ENCODE measurements at regions not wholly inside any gene's neighbourhood (a gene's known extent, or its start where the extent isn't known, plus 50 kb on each side); places are given as distances from the start of the nearest gene placed in this dataset.
"Not testable (repeated sequence)": the region's sequence is repeated elsewhere in the genome, so short reads cannot be mapped to it uniquely, and the experiment has no call there.

DNA sequence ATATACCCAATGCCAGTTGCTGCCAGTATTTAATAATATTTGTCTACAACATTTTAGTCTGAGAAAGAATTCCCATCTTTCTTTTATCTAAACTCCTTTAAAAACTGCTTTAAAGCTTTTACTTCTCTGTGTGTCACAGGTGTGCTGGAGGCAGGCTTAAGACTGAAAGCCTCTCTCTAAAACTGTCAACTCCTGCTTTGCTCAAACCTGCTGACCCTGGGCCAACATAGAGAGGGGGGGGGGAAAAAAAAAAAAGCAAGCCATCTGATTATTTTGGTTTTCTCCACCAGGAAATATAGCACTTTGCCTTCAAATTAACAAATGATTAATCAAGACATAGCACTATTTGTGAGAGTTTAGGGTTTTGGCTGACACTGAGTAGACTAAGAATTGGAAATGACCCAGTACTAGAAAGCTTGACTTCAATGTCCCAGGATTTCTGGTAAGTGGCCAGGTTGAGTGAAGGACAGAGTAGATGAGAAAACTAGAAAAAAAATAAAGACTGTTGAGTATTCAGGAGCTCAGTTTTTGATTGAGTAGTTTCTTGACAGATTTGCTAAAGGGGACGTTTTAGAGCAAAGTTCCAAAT lies 357.0 kb upstream of the FLRT2 start:
- no peak for DNase-seq

DNA sequence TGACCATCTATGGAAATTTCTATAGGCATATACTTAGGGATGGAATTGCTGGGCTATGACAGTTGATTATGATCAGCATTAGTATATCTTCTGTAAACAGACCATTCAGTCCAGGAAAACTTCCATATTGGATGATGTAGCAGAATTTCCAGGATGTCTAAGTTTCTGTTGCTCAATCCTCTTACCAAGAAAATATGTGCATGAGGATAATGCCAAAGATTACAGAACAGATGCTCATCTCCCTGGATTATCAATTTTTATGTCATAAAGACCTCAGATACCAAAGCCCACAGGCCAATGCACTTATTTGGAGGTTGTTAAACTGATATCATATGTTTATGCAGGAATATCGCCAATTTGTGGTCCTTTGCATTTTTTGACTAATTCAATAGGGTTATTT lies 354.4 kb upstream of the FLRT2 start:
- no peak for DNase-seq

- no peak for DNase-seq
Observed at GRCh38 chr14:85178864-85179263, 351.1 kb upstream of the FLRT2 start.

DNA sequence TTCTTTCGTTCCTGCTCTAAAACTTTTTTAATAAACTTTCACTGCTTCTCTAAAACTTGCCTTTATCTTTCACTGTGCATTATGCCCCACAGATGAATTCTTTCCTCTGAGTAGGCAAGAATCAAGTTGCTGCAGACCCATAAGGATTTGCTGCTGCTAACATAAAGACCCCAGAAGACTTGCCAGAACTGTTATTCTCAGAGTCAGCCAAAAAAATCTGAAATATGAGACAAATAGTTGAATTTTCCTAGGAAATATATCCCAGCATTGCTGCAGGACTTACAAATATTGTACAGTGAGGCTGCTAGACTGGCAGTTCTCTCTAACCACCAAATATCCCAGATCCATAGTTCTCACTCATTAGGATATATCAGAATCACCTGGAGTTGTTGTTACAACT lies 349.1 kb upstream of the FLRT2 start:
- no peak for DNase-seq

DNA sequence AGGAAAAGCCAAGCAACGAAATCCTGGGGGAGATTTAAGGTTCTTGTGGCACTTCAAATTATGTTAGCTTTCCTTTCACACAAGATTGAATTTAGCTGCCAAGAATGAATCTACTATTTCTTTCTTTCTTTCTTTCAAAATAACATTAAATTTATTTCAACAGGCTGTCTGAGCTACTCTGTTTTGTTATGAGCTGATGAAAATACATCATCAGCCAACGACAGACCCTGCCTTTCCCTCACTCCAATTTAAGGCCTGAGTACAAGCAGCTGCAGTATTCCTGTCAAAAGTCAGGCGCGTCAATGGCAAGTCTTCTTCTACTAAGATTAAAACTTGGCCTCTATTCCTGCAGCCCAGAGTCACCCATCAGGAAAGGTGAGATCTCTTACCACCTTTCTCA lies 347.7 kb upstream of the FLRT2 start:
- DNase-seq = no peak

- DNase-seq = no peak
Observed at GRCh38 chr14:85186082-85186481, 343.9 kb upstream of the FLRT2 start.

DNA sequence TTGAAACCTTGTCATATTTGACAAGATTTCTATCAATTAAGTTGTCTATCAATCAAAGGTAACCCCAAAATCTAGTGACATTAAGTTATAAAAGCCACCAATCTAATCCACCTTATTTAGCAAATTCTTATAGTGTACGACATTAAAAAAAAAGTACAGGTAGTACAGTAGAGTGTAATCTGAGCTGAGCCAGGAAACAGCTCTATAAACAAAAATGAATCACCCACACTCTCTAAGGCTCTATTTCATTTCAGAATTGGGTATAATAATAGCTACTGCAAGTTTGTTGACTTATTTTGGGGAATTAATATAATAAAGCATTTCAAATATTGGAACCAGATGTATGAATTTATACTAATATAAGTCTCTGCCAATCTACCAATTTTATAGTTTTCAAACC lies 342.4 kb upstream of the FLRT2 start:
- no peak for DNase-seq

DNA sequence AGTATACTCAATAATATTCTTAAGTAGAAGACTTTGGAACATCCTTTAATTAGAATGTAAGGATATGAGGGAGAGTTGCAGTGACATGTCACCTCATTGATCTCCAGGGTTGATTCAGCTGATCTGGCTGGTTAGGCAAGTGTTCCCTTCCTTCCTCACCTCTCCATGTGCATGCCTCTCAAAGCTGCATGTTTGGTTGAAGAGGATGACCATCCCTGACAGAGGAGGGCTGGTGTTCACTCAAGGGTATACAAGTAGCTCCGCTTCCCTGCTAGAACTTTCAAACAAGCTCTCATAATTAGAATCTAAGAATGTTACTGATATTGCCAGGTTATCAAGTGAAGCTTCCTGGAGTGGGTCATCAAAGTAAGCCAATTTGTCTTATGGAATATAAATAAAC lies 341.1 kb upstream of the FLRT2 start:
- no peak for DNase-seq

- DNase-seq = not testable (repeated sequence)
Observed at GRCh38 chr14:85189253-85189652, 340.7 kb upstream of the FLRT2 start.

GRCh38 chr14:85190251-85190650 lies 339.7 kb upstream of the FLRT2 start:
- no peak for DNase-seq

DNA sequence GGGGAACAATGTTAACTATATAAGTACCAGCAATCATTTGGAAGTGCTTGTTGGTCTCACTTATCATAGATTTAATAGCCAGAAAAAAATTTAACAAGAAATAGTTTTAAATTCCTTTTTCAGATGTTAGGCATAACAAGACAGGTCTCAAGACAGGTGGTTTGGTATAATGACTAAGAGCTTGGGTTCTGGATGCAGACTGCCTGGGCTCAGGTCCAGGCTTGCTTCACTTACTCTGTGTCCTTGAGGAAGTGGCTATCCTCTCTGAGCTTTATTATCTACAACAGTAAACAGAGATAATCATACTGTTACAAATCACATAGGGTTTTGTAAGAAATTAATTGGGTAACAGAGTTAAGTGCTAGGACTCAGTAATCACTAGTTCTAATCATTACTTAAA lies 338.0 kb upstream of the FLRT2 start:
- DNase-seq = no peak

- DNase-seq = no peak
Observed at GRCh38 chr14:85195872-85196477, 334.0 kb upstream of the FLRT2 start.

- DNase-seq = no peak
Observed at GRCh38 chr14:85198001-85198400, 331.9 kb upstream of the FLRT2 start.

DNA sequence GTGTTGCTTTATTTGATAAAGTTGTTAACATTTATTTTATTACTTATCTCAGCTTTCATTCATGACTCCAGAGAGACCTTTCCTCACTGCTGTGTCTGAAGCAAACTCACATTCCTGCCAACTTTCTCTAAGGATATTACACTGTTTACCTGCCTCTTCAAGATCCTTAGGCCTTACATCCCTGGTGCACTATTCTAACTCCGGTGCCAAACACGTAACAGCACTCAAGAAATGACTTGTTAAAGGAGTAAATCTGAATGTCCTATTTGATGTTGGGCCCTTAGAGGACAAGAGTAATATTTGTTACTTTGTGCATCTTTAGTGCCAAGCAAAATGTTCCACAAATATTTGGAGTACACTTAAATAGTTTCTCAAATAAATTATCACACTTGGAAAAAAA lies 324.1 kb upstream of the FLRT2 start:
- DNase-seq = no peak

- no peak for DNase-seq
Observed at GRCh38 chr14:85214471-85214870, 315.5 kb upstream of the FLRT2 start.

- no peak for DNase-seq
Observed at GRCh38 chr14:85217412-85217811, 312.5 kb upstream of the FLRT2 start.

DNA sequence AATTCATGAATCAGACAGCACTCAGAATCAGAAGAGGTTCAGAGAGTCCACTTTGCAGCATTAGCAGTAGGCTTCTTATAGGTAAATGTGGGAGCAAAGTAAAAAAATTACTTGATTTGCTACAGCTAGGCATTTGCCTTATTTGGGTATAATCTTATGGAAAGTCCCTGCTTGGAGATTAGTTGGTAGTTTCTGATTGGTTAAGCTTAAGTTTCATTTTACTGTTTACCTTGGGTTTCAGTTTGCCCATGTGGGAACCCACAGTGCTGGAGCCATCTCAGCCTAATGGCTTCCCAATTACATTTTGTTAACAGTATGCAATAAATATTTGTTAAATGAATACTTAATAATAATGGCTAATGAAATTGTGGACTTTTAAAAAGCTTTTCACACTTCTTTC lies 311.0 kb upstream of the FLRT2 start:
- DNase-seq = no peak

DNA sequence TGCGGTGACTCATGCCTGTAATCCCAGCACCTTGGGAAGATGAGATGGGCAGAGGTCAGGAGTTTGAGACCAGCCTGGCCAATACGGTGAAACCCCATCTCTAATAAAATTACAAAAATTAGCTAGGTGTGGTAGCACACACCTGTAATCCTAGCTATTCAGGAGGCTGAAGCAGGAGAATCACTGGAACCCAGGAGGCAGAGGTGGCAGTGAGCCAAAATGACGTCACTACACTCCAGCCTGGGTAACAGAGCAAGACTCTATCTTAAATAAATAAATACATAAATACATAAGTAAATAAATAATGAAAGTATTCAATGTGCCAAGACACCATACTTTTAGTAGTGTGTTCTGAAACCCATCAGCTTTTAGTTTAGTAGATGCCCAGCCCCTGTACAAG lies 308.1 kb upstream of the FLRT2 start:
- no peak for DNase-seq

DNA sequence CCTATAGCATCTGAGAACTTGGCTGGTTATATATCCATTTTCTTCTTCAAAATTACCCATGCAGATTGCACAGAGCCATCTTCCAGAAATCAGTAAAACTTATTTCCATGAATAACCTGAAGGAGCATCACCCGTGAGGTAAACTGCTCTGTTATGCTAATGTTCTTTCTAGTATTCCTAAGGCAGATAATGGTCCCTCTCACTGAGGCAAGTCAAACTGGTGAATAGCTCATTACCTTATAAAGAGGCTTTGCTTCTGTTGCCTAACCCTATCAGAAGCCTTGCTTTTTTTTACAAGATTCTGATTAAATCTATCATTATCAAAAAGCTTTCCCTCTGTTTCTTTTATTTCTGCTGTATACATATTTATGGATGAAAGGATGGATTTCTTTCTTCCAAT lies 307.6 kb upstream of the FLRT2 start:
- no peak for DNase-seq

DNA sequence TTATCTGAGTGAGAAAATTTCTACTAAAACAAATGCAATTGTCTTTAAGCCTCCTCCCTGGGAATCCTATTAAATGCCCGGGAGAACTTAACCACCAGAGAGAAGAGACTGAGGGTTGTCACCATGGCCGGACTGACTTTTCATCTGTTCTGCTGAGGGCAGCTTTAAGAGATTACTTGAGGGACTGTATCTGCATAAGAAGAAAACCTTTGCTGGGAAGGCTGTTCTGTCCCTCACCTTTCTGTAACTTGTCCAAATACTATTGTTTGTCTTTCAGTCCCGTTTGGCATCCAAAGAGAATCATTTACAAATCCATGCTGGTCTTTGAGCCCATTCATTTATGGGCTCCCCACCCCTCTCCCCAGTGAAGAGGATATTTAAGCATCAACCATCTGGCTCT lies 306.3 kb upstream of the FLRT2 start:
- no peak for DNase-seq

DNA sequence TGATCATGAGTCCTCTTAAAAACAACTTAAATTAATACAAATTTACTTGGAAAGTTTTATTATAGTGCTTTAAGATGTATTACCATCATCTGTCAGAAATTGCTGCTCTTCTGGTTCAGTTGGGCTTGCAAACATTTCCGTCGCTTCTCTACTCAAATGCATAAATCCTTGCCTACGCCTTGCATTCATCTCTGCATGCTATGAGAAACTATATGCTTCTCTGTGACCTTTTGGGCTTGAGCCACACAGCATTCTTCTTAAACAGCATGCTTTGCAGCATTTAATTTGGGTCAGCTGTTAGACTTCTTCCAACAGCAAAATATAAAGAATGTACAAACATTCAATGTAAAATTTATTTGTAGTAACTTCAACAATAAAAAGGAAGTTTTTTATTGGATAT lies 305.7 kb upstream of the FLRT2 start:
- DNase-seq = no peak

DNA sequence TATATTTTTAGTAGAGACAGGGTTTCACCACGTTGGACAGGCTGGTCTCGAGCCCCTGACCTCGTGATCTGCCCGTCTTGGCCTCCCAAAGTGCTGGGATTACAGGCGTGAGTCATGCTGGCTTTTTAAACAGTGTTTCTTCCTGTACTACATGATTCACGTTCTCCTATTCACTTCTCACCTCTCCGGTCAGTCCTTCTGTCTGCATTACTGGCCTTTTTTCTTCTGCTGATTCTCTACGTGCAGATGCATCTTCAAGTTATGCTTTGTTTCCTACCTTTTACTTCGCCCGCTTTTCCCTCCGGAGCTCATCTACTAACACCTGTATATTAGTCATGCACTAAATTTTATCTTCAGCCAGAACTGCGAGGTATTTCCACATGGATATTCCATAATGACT lies 296.2 kb upstream of the FLRT2 start:
- no peak for DNase-seq

- DNase-seq = no peak
Observed at GRCh38 chr14:85234156-85235025, 295.6 kb upstream of the FLRT2 start.

DNA sequence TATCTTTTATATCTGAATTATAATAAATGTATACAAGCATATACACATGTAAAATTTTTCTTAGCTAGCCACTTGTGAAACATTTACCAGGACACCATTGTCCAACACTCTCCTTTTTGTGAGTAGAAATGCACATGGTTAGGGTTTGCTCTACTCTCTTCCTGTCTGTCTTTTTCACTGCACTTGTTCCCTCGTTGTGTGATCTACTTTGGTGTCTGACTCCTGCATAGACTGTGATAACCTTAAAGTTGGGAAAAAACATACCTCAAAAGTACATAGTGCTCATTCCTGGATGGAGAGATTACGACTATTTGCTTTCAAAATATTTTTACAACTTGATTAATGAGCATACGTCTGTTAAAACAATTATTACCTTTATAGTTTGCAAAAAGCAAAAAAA lies 294.1 kb upstream of the FLRT2 start:
- DNase-seq = no peak
